ENCODE measurements at regions not wholly inside any gene's neighbourhood (a gene's known extent, or its start where the extent isn't known, plus 50 kb on each side); places are given as distances from the start of the nearest gene placed in this dataset.

DNA sequence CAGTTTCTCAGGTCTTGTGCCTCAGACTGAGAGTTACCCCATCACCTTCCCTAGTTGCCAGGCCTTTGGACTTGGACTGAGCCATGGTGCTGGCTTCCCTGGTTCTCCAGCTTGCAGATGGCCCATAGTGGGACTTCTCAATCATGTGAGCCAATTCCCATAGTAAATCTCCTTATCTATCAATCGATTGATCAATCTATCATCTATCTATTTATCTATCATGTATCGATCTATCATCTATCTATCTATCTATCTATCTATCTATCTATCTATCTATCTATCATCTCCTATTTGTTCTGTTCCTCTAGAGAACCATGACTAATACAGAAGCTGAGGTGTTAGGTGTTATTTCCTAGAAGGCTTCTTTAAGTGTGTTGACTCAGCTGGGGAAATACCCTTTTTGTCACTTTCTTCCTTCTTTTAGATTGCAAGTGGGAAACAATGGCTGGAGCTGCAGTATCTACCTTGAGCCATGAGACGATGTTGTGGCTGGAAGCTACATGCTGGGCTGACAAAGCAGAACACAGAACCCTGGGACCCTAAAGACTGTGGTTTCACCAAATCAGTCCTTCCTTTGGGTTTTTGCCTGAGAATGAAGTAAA lies 234.7 kb upstream of the GLI3 start:
- TF ChIP-seq, protein P1, sequence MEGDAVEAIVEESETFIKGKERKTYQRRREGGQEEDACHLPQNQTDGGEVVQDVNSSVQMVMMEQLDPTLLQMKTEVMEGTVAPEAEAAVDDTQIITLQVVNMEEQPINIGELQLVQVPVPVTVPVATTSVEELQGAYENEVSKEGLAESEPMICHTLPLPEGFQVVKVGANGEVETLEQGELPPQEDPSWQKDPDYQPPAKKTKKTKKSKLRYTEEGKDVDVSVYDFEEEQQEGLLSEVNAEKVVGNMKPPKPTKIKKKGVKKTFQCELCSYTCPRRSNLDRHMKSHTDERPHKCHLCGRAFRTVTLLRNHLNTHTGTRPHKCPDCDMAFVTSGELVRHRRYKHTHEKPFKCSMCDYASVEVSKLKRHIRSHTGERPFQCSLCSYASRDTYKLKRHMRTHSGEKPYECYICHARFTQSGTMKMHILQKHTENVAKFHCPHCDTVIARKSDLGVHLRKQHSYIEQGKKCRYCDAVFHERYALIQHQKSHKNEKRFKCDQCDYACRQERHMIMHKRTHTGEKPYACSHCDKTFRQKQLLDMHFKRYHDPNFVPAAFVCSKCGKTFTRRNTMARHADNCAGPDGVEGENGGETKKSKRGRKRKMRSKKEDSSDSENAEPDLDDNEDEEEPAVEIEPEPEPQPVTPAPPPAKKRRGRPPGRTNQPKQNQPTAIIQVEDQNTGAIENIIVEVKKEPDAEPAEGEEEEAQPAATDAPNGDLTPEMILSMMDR (IDR thresholded peaks at IDR 0.05; ENCODE audit: poor library complexity, severe bottlenecking), result no peak
- H3K9me3 ChIP-seq (ENCODE audit: severe bottlenecking), result no peaks in the 10 kb centered on the region
- DNase-seq (ENCODE audit: low spot score) (no peak), ATAC-seq (ENCODE audit: low read depth) (0 out of 3 replicates have a peak, but pooled peaks have one; percentile 31)
- no peaks in the 10 kb centered on the region for H3K36me3 ChIP-seq (ENCODE audit: low read depth)
- no peak overlapping the region for H3K27ac ChIP-seq (ENCODE audit: poor library complexity, severe bottlenecking)
- H3K4me3 ChIP-seq (ENCODE audit: severe bottlenecking), result no peak overlapping the region
- H3K4me1 ChIP-seq (ENCODE audit: insufficient read depth, poor library complexity, severe bottlenecking), result no peaks in the 10 kb centered on the region
- H3K27me3 ChIP-seq (ENCODE audit: insufficient read depth, poor library complexity, severe bottlenecking), result no peaks in the 10 kb centered on the region

DNA sequence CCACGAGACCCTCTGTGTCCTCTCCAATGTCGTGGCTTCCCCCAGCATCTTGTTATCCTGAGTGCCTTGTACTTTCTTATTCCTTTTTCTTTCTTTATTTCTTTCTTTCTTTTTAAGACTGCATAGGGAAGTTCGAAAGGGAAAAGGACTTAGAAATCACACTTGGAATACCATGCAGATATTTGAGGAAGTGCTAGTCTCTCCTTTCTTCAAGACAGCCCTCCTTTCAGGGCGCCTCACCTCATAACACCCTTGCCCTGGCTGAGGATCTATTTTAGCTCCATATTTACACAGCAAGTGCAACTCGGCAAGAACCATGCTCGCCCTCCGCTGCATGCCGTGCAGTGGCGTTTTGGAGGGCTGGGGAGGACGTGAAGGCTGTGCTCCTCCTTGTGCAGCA lies 232.3 kb upstream of the GLI3 start:
- no peak overlapping the region for H3K4me3 ChIP-seq (ENCODE audit: severe bottlenecking)
- TF ChIP-seq, protein P1 (IDR thresholded peaks at IDR 0.05; ENCODE audit: poor library complexity, severe bottlenecking), result no peak
- no peak overlapping the region for H3K27ac ChIP-seq (ENCODE audit: poor library complexity, severe bottlenecking)
- H3K4me1 ChIP-seq (ENCODE audit: insufficient read depth, poor library complexity, severe bottlenecking), result no peaks in the 10 kb centered on the region
- H3K9me3 ChIP-seq (ENCODE audit: severe bottlenecking), result no peaks in the 10 kb centered on the region
- no peaks in the 10 kb centered on the region for H3K27me3 ChIP-seq (ENCODE audit: insufficient read depth, poor library complexity, severe bottlenecking)
- ATAC-seq (ENCODE audit: low read depth) (no peak), DNase-seq (ENCODE audit: low spot score) (no peak)
- H3K36me3 ChIP-seq (ENCODE audit: low read depth), result no peaks in the 10 kb centered on the region

DNA sequence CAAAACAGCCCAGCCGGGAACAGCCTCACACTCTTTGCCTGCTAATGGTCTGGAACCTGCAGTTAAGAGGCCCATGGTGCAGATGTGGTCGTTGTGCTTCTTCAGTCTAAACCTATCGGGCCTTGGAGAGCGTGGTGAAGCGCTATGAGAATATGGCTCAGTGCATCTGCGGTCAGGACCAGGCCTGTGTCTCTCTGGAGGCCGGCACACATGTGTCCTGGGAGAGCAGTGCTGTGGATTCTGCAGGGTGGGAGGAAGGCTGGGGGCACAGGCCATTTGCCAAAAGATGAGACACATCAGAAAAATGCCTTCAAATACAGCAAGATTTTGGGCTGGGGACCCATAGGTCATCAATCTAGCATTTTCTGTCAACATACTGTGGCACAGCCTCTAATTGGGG lies 231.5 kb upstream of the GLI3 start:
- Histone ChIP-seq H3K36me3 (ENCODE audit: low read depth) (no peaks in the 10 kb centered on the region), H3K9me3 (ENCODE audit: severe bottlenecking) (no peaks in the 10 kb centered on the region), H3K27me3 (ENCODE audit: insufficient read depth, poor library complexity, severe bottlenecking) (no peaks in the 10 kb centered on the region), H3K27ac (ENCODE audit: poor library complexity, severe bottlenecking) (no peak overlapping the region), H3K4me1 (ENCODE audit: insufficient read depth, poor library complexity, severe bottlenecking) (no peaks in the 10 kb centered on the region), H3K4me3 (ENCODE audit: severe bottlenecking) (no peak overlapping the region)
- ATAC-seq (ENCODE audit: low read depth), result no peak
- DNase-seq (ENCODE audit: low spot score), result no peak
- TF ChIP-seq, protein P1 (IDR thresholded peaks at IDR 0.05; ENCODE audit: poor library complexity, severe bottlenecking), result no peak

DNA sequence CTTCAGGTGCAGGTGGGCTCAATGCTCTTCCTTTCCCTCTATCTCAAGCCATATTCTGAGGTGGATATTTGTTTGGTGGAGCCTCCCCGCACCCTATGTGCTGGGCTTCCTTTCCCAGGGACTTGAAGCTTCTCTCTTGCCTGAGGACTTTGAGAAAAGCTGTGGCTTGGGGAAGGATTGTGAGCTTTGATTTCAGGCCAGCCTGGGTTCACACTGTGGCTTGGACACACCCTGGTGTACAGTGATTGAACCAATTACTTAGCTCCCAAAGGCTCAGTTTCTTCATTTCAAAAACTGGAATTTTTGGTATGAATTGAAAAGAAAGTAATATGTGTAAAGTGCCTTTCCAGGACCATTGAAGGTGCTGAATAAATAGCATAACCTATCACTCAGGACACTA lies 224.5 kb upstream of the GLI3 start:
- TF ChIP-seq, protein P1 (IDR thresholded peaks at IDR 0.05; ENCODE audit: poor library complexity, severe bottlenecking), result no peak
- Histone ChIP-seq H3K4me1 (ENCODE audit: insufficient read depth, poor library complexity, severe bottlenecking) (no peaks in the 10 kb centered on the region), H3K27me3 (ENCODE audit: insufficient read depth, poor library complexity, severe bottlenecking) (no peaks in the 10 kb centered on the region), H3K36me3 (ENCODE audit: low read depth) (no peaks in the 10 kb centered on the region), H3K9me3 (ENCODE audit: severe bottlenecking) (no peaks in the 10 kb centered on the region), H3K27ac (ENCODE audit: poor library complexity, severe bottlenecking) (no peak overlapping the region), H3K4me3 (ENCODE audit: severe bottlenecking) (no peak overlapping the region)
- DNase-seq (ENCODE audit: low spot score) (no peak), ATAC-seq (ENCODE audit: low read depth) (no peak)

DNA sequence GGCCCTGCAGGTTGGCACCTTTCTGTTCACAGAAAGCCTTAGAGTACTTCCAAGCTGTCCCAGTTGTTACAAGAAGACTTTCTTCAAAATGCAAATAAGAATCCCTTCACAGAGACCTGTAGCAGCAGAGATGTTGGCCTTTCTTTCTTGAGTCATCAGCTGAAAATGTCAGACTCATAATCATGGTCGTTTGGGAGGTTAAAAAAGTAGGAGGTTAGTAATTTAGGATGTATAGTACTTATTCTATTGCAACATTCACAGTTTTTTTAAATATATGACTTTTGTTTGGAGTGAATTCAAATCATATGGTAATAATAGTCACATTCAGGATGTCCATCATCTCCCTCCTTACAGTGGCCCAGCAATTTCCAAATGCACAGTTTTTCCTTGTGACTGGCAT lies 223.9 kb upstream of the GLI3 start:
- Histone ChIP-seq H3K9me3 (ENCODE audit: severe bottlenecking) (no peaks in the 10 kb centered on the region), H3K4me3 (ENCODE audit: severe bottlenecking) (no peak overlapping the region), H3K27me3 (ENCODE audit: insufficient read depth, poor library complexity, severe bottlenecking) (no peaks in the 10 kb centered on the region), H3K4me1 (ENCODE audit: insufficient read depth, poor library complexity, severe bottlenecking) (no peaks in the 10 kb centered on the region), H3K27ac (ENCODE audit: poor library complexity, severe bottlenecking) (no peak overlapping the region), H3K36me3 (ENCODE audit: low read depth) (no peaks in the 10 kb centered on the region)
- TF ChIP-seq, protein P1 (IDR thresholded peaks at IDR 0.05; ENCODE audit: poor library complexity, severe bottlenecking), result no peak
- DNase-seq (ENCODE audit: low spot score), result no peak
- no peak for ATAC-seq (ENCODE audit: low read depth)

Measured in RWPE2 (cell line).